Vagina (tissue), 2 donors: ENCODE measurements at regions not wholly inside any gene's neighbourhood (a gene's known extent, or its start where the extent isn't known, plus 50 kb on each side); places are given as distances from the start of the nearest gene placed in this dataset.

ENCODE experiments used
- DNase-seq, 2 donors: peaks; one replicate each; pipeline ENCODE4 v3.0.0-alpha.2; 2017; ENCODE audit errors: extremely low spot score in 2 of 2
- H3K27ac ChIP-seq: fragments of 200-600 bp; sonication (generic); one replicate; pipeline ENCODE4 v1.5.1; 2019
- H3K27me3 ChIP-seq: fragments of 200-600 bp; sonication (generic); one replicate; pipeline ENCODE4 v1.5.1; 2019
- H3K36me3 ChIP-seq, 2 donors: fragments of 200-600 bp; sonication (generic); one replicate each; pipeline ENCODE4 v1.5.1; 2017 to 2019
- H3K4me1 ChIP-seq: fragments of 200-600 bp; sonication (generic); one replicate; pipeline ENCODE4 v1.5.1; 2019
- H3K4me3 ChIP-seq, 2 donors: fragments of 200-600 bp; sonication (generic); 1 replicate in 1 of 2; 2 replicates in 1 of 2; pipeline ENCODE4 v1.5.1; 2016 to 2019
- H3K9me3 ChIP-seq: fragments of 200-600 bp; sonication (generic); one replicate; pipeline ENCODE4 v1.5.1; 2019
- CTCF ChIP-seq, 3 experiments: fragments of 450-650 bp in 2 of 3; fragments of 200-600 bp in 1 of 3; sonication (generic) in 1 of 3; IDR thresholded peaks; one replicate each; pipeline ENCODE4 v1.5.1; 2017 to 2019; ENCODE audit warnings: antibody characterized with exemption in 3 of 3, mild to moderate bottlenecking in 2 of 3, moderate library complexity in 2 of 3
- POLR2A ChIP-seq, 2 donors: fragments of 450-650 bp; IDR thresholded peaks; one replicate each; pipeline ENCODE4 v1.6.1; 2017; ENCODE audit warnings: antibody characterized with exemption in 2 of 2, mild to moderate bottlenecking in 2 of 2, moderate library complexity in 2 of 2
- POLR2AphosphoS5 ChIP-seq, 2 donors: sonication (generic); formaldehyde crosslinking; IDR thresholded peaks; one replicate each; pipeline ENCODE4 v1.9.0; 2017; ENCODE audit warnings: antibody characterized with exemption in 2 of 2, mild to moderate bottlenecking in 2 of 2, low read depth in 1 of 2; ENCODE audit not compliant: insufficient read depth in 1 of 2
- intact Hi-C: fragments of 100-400 bp; cut with DNase I; formaldehyde crosslinking; loops from one replicate; pipeline ENCODE4 v1.15.1; 2023

GRCh38 chr12:29048787-29049186, 100.3 kb upstream of the FAR2 start:
- no peak for DNase-seq
- Histone ChIP-seq H3K27me3 (no peaks in the 10 kb centered on the region), H3K36me3 (no peaks in the 10 kb centered on the region), H3K9me3 (no peaks in the 10 kb centered on the region), H3K27ac (no peak overlapping the region), H3K4me3 (no peak overlapping the region), H3K4me1 (no peaks in the 10 kb centered on the region)
- TF ChIP-seq POLR2AphosphoS5 (IDR thresholded peaks at IDR 0.05; ENCODE audit: insufficient read depth in 1 of 2, low read depth in 1 of 2), result no peak
- intact Hi-C loops, result no loop called here

- no peak for DNase-seq
- Histone ChIP-seq H3K4me1 (no peaks in the 10 kb centered on the region), H3K27ac (no peak overlapping the region), H3K27me3 (no peaks in the 10 kb centered on the region), H3K4me3 (no peak overlapping the region), H3K36me3 (no peaks in the 10 kb centered on the region), H3K9me3 (no peaks in the 10 kb centered on the region)
- TF ChIP-seq POLR2AphosphoS5 (IDR thresholded peaks at IDR 0.05; ENCODE audit: insufficient read depth in 1 of 2, low read depth in 1 of 2) (no peak), CTCF (IDR thresholded peaks at IDR 0.05) (no peak), POLR2A (IDR thresholded peaks at IDR 0.05) (no peak)
- intact Hi-C loops, result no loop called here
Measured at GRCh38 chr12:29050503-29050902, 98.6 kb upstream of the FAR2 start.

- intact Hi-C loops, result no loop called here
- H3K36me3 ChIP-seq, result no peaks in the 10 kb centered on the region
- TF ChIP-seq POLR2AphosphoS5 (IDR thresholded peaks at IDR 0.05; ENCODE audit: insufficient read depth in 1 of 2, low read depth in 1 of 2) (no peak), CTCF (IDR thresholded peaks at IDR 0.05) (no peak), POLR2A (IDR thresholded peaks at IDR 0.05) (no peak)
Measured at GRCh38 chr12:29051221-29051620, 97.9 kb upstream of the FAR2 start.

GRCh38 chr12:29053567-29053966, 95.5 kb upstream of the FAR2 start:
- Histone ChIP-seq H3K4me1 (no peaks in the 10 kb centered on the region), H3K4me3 (no peak overlapping the region), H3K9me3 (no peaks in the 10 kb centered on the region), H3K27ac (no peak overlapping the region), H3K27me3 (no peaks in the 10 kb centered on the region), H3K36me3 (no peaks in the 10 kb centered on the region)
- intact Hi-C loops, result no loop called here
- no peak for DNase-seq
- TF ChIP-seq POLR2AphosphoS5 (IDR thresholded peaks at IDR 0.05; ENCODE audit: insufficient read depth in 1 of 2, low read depth in 1 of 2) (no peak), POLR2A (IDR thresholded peaks at IDR 0.05) (no peak), CTCF (IDR thresholded peaks at IDR 0.05) (no peak)

More at GRCh38 chr12:29051221-29051620, 97.9 kb upstream of the FAR2 start:
- DNase-seq, result no peak
- H3K9me3 ChIP-seq, result no peaks in the 10 kb centered on the region
- no peak overlapping the region for H3K4me3 ChIP-seq
- H3K27ac ChIP-seq, result no peak overlapping the region
- H3K4me1 ChIP-seq, result no peaks in the 10 kb centered on the region
- H3K27me3 ChIP-seq, result no peaks in the 10 kb centered on the region

- H3K4me1 ChIP-seq, result no peaks in the 10 kb centered on the region
- intact Hi-C loops, result no loop called here
- no peaks in the 10 kb centered on the region for H3K27me3 ChIP-seq
- no peak for DNase-seq
- no peak for TF ChIP-seq POLR2A (IDR thresholded peaks at IDR 0.05)
- no peak for TF ChIP-seq POLR2AphosphoS5 (IDR thresholded peaks at IDR 0.05; ENCODE audit: insufficient read depth in 1 of 2, low read depth in 1 of 2)
- TF ChIP-seq CTCF (IDR thresholded peaks at IDR 0.05), result no peak
- no peaks in the 10 kb centered on the region for H3K36me3 ChIP-seq
- no peaks in the 10 kb centered on the region for H3K9me3 ChIP-seq
- H3K27ac ChIP-seq, result no peak overlapping the region
- no peak overlapping the region for H3K4me3 ChIP-seq
Measured at GRCh38 chr12:29054858-29055663, 94.0 kb upstream of the FAR2 start.
